HG02588 (cell line): ENCODE measurements at regions not wholly inside any gene's neighbourhood (a gene's known extent, or its start where the extent isn't known, plus 50 kb on each side); places are given as distances from the start of the nearest gene placed in this dataset.

Experiments used
- ATAC-seq: cut with Tn5 transposase; IDR thresholded peaks from one replicate; pipeline ENCODE4 v1.9.1; 2021; ENCODE audit warnings: mild to moderate bottlenecking, moderate library complexity; ENCODE audit not compliant: unreplicated experiment

DNA sequence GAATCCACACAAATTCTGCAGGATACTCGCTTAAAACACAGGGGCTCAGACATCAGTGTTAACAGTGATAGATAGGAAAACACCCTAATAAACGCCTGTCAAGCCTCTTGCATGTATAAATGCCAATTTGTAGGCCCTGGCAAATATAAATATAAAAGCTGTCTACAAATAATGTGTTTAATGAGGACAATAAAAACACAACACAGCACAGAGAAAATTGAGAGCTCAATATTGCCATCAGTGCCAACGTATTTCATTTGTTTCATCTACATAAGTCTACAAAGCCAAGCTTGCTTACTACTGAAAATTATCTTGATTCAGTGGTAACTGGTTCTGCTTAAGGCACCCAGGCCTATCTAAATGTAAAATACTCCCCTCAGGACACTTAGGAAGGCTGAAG lies 1387.0 kb upstream of the TENM4 start:
- no peak for ATAC-seq

DNA sequence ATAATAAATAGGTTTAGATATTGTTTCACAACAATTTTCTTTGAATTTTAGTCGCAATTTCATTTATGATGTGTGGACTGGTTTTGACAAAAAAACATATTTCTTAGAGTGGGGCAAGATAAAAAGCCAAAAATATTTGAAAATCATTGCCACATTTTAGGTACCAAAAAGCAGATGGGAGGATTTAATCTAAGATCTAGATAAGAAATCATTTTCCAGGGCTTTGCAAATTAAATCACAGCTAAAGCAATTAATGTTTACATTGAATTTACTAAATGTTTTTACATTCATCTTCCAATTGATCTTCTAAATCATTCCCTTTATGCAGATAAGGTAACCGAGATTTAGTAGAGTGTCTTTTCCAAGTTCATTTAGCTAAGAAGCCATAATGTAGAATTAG lies 1386.0 kb upstream of the TENM4 start:
- ATAC-seq = no peak

DNA sequence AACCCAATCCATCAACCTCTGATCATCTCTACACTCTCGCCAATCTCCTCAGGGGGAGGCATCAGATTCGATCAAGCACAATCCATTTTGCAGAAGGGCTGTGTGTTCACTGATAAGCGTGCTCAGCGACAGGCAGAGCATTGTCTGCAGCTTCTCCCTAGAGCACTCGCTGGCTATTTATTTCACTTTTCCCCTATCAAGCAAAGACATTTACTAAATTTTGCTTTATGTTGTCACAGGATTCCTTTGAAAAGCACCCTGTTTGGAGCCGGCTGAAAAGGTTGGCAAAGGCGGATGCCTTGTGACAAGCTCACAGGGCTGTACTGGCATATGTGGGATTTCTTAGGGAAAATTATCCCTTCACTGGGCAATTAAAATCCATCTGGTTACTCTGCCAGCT lies 1381.5 kb upstream of the TENM4 start:
- no peak for ATAC-seq

DNA sequence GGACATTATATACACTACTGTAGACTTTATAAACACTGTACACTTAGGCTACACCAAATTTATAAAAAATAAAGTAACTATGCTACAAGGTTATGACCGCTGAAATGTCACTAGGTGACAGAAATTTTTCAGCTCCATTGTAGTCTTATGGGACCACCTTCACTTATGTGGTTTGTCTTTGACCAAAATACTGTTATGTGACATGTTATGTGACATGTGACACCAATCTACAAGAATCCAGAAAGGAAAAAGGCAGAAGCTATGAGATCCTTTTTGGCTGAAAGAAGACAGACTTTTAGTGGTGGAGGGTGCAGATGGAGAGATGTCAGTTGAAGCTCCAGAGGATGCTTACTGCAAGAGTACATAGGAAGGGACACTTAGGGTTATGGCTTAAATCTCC lies 1378.4 kb upstream of the TENM4 start:
- no peak for ATAC-seq

DNA sequence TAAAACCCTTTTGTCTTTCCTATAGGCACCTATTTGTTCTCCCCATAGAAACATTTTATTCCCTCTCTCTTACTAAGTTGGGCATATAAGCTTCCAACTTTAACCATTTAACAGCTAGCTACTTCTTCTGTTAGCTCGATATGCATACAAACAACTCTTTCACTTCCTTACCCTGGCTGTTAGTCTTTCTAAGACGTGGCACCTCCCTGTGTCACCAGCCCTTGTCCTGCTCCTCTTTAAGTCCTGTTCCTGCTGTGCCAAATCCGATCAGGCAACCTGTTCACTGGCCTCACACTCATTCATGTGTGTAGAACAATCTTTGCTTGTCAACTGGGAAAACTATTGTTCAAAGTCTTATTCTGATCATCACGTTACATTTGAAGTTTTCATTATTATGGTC lies 1376.1 kb upstream of the TENM4 start:
- ATAC-seq = no peak

DNA sequence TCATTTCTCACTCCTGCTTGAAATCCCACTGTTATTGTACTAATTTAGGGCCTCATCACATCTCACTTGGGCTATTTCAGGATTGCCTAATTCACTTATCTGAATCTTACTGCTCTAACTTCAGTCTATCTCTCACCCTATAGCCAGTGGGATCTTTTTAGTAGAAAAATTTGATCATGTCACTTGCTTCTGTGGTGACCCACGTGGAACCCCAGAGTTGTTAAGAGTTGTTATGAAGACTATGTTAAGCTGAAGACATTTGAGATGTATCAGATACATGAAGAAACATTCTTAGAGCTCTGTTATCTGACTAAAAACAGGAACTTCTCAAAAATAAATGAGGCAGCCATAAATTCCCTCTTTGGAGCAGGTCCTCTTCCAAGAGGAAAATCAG lies 1375.6 kb upstream of the TENM4 start:
- ATAC-seq = peak; percentile 35

DNA sequence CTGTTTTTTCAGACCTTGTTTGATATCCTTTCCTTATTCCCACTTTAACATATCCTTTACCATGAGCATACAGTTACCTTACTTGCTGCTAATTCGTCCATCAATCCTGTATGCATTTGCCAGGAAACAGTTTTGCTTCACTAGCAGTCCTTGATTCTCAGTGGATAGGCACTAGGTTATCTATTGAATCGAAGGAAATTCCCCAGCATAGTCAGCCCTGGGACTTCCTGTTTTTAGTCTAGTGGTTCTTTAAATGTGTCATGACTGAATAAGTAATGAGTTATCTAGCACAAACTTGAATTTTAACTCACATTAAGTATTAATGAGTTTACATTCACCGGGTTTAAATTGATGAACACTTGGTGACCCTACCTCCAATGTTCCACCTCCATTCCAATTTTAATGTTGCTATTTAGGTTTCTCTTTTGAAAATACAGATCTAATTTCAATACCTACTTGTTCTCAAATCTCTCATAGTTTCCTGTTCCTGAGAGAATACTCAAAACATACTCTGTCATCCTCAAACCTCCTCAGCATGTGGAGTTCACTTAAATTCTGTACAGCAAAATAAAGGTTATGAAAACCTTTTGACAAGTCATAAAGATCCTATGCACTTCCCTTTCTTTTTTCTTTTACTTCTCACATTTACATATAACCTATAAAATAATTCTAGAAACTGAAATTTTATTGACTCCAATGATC lies 1375.1 kb upstream of the TENM4 start:
- peak; percentile 87 for ATAC-seq

DNA sequence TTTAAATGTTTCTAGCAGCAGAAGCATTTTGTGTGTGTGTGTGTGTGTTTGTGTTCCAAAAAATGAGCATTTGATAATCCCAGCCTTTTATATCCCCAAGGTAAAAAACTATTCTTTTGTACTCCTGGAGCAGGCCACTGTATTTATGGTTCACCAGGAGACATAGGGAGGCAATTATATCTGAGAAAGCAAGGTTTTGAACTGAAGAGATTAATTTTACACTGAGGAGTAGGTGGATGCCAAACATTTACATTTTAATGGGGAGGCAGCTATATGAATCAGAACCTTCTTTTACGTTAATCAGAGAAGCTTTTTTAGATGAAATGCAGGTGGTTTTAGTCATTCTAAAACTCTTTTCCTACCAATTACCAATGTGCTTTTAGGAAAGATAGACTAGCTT lies 1374.0 kb upstream of the TENM4 start:
- ATAC-seq = no peak

DNA sequence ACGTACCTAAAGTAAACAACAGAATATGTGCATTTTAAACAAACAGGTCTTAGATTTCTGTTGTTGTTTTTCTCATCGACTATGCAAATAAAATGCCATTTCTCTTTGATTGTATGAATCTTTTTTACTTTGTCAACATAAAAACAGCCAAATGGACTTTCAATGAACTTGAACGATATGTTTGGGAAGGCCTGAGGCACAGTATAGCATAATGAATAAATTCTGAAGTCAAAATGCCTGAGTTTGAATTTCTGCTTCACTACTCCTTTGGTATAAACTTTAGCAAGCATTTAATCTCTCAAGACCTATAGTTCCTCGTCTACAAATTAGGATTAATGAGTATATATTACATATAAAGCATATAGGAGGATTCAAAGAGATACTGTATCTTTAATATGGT lies 1369.9 kb upstream of the TENM4 start:
- ATAC-seq = no peak

DNA sequence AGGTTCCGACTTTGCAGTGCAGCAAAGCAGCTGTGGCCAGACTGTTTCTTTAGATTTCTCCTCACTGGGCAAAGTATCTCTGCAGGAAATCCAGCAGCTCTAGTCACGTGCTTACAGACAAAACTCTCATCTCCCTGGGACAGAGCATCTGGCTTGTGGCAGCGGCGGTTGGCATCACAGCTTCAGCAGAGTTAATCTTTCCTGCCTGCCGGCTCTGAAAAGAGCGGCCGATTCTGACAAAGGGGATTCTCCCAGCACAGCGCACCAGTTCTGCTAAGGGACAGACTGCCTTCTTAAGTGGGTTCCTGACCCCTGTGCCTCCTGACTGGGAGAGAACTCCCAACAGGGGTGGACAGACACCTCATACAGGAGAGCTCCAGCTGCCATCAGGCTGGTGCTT lies 1357.3 kb upstream of the TENM4 start:
- ATAC-seq = no peak

DNA sequence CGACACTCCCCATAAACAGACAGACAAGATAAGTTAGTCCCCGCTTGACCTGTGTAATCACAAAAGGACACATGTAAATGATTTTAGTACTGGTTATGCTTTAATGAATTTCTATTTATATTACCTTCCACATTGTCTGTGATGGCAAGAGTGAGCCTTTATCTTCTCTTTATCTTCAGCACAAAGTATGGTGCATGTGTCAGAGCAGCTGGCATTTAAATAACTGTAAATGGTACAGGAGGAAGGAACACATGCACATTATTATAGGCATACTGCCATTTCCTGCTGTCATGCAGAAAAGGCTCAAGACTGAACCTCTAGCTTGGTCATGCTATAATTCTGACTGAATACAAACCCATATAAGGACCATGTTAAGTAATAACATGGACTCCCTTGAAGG lies 1342.7 kb upstream of the TENM4 start:
- no peak for ATAC-seq

DNA sequence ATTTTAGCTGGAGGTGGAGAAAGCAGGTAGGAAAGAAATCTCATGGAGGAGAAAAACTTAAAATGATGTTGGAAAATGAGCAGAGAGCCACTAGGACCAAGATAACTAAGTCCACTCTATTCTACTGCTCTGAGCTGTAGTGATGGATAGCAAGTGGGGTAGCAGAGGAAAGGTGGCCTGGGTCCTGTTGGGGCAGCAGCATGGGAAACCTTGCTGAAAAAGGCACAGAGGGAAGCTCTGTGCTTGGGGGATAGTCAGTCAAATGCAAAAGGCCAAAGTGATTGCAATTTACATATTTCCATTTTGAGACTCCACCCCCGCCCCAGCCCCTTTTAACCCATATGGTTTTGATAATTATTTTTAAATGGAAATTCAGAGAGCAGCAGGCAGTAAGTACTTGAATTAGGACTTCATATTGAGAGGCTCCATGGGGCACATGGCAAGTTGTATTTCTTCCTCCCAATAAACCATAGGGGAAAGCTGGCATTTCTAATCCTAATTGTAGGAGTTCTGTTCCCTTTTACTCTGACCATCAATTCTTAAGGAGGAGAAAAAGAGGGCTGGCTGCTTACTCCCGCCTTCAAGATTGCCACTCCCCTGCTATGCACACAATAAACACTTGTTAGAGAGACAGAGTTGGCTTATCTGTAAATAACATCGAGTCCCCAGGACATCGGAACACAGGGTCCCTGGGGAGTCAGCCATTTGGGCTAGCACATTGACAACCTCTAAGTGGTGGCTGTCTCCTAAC lies 1341.5 kb upstream of the TENM4 start:
- ATAC-seq = no peak

DNA sequence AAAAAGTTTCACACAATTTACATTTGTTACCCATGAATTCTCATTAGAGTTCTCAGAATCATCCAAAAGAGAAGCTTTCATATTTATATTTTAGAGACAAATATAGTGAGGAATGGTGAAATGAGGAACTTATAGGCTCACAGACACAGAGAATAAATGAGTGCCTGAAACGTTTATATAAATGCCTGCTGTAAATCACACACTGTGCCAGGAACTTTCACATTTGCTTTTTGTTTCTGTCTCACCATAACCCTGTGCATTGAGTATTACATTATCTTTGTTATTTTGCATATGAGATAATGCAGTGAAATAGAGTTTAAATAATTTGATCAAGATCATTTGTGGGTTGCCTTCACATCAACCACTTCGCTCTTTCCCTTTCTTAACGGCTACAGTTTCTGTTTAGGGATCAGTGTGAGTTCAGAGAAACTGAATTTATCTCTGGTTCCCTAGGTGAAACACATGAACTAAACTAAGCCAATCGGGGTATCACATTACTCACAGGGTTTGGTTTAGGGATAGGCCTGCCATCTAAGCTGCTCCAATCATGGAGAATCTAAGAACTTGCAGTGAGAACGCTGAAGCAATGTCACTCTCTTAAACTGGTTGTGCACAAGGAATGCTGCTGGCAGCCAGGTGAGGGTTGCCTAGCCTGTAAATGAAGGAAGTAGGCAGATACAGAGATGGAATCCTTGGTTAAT lies 1339.2 kb upstream of the TENM4 start:
- ATAC-seq = no peak

DNA sequence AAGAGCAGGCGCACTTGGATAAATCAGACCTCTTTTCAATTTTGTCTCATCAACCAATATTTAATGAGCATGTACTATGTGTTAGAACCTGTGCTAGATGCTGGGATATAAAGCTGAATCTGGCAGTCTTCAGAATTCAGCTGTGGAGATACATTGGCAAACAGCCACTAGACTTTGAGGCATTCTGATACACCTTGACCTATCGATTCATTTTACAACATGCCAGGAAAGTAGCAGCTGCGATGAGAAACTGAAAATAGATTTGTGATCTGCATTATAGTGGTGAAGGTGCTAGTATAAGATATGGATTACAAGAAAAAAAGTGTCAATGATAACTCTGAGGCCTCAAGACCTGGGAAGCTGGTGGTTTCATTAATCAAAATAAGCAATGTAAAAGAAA lies 1338.1 kb upstream of the TENM4 start:
- ATAC-seq = no peak

DNA sequence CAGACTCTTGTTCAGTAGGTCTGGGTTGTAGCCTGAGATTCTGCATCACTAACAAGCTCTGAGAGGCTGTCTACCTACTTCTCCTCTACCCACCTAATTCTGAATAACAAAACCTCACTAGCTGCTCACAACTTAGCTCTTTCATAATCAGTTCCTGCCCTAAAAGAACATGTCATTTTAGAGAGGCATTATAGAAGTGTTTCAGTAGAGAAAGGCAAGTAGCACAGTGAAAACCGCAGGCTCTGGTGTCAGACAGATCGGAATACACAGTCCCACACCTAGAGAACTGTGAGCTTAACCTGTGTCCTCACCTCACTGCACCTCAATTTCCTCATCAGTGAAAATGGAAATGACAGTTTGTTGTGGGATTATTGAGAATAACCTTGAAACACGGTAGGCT lies 1337.6 kb upstream of the TENM4 start:
- ATAC-seq = no peak

DNA sequence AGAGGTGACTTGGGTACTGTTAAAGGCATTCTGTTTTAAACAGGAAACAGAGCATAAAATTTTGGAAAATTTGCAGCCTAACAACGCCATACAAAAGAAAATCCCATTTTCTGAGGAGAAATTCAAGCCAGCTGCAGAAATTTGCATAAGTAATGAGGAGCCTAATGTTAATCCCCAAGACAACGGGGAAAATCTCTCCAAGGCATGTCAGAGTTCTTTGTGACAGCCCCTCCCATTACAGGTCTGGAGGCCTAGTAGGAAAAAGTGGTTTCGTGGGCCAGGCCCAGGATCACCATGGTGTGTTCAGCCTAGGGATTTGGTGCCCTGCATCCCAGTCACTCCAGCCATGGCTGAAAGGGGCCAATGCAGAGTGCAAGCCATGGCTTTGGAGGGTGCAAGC lies 1333.1 kb upstream of the TENM4 start:
- no peak for ATAC-seq

DNA sequence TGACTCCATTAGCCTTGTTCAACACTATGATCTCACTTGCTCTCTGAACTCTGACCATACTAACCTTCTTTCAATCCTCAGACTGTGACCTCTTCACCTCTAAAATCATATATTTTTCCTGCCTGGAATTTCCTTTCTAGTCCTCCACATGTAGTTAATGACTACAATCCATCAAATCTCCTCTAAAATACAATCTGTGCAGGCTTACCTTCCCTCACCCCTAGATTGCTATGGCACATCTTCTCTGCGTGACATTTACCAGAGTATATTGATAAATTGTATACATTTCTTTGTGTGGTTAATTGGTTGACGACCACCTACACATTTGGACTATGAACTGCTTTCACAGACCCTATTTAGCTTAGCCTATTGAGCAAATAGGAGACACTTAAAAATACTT lies 1330.2 kb upstream of the TENM4 start:
- no peak for ATAC-seq

DNA sequence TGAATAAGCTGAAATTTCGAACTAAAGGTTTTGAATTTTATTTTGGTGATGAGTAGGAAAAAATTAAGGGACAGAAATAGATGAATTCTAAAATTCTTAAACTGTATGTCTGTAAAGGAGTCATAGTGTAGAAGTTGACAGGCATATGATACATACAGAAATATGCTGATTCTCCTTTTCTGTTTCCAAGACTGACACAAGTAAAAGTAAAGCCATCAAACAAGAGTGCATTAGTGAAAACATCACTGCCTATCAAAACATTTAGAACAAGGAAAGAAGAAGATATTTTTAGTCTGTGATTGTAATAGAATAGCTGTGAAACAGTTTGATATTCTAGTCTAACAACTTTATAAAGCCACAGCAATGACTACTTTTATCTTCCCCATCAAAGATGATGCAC lies 1318.0 kb upstream of the TENM4 start:
- ATAC-seq = no peak

DNA sequence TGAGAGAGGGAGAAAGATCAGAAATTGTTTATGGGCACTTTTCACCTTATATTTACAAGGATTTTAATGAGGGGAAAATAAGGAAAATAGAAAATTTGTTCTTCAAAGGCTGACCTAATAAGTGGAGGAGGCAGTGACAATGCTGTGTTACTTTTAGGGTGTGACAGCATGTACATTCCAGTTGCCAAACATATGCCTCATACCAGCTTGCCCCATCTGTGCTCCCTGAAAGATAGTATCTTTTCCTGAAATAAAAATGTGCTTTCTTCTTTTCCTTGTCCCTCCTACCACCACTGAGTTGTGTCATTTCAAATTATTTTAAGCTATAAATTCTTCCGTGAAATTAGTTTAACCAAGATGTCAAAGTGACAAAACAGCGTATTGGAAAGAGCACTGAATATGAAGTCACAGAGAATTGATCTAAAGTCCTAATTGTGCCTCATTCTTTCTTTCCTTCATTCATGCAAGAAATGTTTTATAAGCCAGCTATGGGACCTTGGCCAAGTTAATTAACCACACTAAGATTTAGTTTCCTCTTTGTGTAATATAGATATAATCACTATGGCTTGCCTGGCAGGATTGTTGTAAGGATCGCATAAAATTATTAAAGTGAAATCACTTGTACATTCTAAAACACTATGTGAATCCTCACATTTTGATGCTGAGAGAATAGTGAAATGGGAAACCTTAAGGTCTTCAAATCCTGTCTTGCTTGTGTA lies 1307.5 kb upstream of the TENM4 start:
- ATAC-seq = no peak

DNA sequence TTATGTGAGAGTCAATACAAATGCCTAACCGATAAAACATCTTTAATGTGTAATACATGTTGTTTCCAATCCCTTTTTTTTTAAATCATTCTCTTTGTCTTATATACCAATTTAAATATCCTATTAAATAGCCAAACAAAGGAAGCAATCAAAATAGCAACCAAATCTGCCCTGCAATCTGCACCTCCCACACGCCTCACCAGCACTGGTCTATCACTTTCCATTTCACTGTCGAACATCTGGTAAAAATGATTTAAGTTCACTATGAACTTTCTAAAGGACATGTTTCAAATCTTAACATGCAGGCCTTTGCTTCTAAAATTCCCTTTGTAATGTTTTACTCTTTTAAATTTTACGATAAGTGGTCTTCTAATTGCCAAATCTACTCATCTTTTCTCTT lies 1305.5 kb upstream of the TENM4 start:
- no peak for ATAC-seq

DNA sequence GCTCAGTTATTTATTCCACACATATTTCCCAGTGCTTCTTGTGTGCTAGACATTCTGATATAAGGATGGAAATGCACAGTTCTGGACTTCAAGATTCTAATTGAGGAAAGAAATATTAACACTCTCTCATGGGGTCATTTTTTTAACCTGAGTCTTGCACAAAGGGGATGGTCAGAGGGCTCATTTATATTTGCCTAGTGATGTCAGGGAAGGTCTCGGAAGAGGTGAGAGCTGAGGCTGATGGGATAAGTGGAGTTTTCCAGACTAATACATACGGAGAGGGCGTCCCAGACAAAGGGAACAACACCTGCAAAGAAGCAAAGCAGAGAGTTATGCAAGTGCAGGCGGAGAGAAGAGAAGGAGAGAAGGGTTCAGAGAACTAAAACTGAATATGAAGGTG lies 1304.6 kb upstream of the TENM4 start:
- ATAC-seq = no peak

DNA sequence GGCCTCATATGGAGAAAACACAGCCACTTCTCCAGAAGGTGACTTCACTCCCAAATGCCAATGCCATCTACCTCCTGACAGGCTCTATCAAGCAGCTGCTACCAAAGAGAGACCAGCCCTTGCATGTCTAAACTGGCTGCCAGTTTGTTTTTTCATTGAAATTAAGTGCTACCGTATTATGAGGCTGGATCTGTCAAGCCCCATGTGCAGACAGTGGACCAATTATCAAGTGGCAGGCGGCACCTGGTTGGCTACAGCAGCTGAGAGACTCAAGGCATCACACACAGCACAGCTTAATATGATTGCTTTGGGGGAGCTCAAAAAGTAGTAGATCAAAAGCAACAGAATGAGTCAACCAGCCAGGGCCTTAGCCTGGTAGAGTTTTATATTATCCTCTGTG lies 1293.0 kb upstream of the TENM4 start:
- no peak for ATAC-seq
